MM.1S (cell line): ENCODE measurements at regions not wholly inside any gene's neighbourhood (a gene's known extent, or its start where the extent isn't known, plus 50 kb on each side); places are given as distances from the start of the nearest gene placed in this dataset.

Experiments used
- DNase-seq: peaks from one replicate; pipeline ENCODE4 v3.0.0-alpha.2; 2015
- H2AFZ ChIP-seq: fragments of 300-600 bp; sonication (generic); 2 replicates; pipeline ENCODE4 v1.6.0; 2016; ENCODE audit warnings: antibody characterized with exemption, low read length
- H3F3A ChIP-seq: fragments of 300-600 bp; sonication (generic); 2 replicates; pipeline ENCODE4 v1.6.1; 2016; ENCODE audit warnings: mild to moderate bottlenecking, antibody characterized with exemption, low read length, moderate library complexity, mixed read lengths; ENCODE audit not compliant: insufficient read depth
- H3K27ac ChIP-seq: fragments of 300-600 bp; sonication (generic); 2 replicates; pipeline ENCODE4 v1.5.1; 2016; ENCODE audit warnings: mild to moderate bottlenecking, low read length
- H3K27me3 ChIP-seq: fragments of 300-600 bp; sonication (generic); replicated peaks from 2 replicates; pipeline ENCODE4 v1.6.0; 2016; ENCODE audit warnings: low read length; ENCODE audit not compliant: insufficient read depth
- H3K36me3 ChIP-seq: fragments of 300-600 bp; sonication (generic); replicated peaks from 2 replicates; pipeline ENCODE4 v1.6.1; 2016; ENCODE audit warnings: mild to moderate bottlenecking, low read length, mixed read lengths; ENCODE audit not compliant: insufficient read depth
- H3K4me1 ChIP-seq: fragments of 300-600 bp; sonication (generic); 2 replicates; pipeline ENCODE4 v1.6.1; 2016; ENCODE audit warnings: low read length, mixed read lengths
- H3K4me2 ChIP-seq: fragments of 300-600 bp; sonication (generic); 2 replicates; pipeline ENCODE4 v1.6.0; 2016; ENCODE audit warnings: low read depth, low read length
- H3K4me3 ChIP-seq: fragments of 300-600 bp; sonication (generic); 2 replicates; pipeline ENCODE4 v1.5.1; 2016; ENCODE audit warnings: low read length, mixed read lengths
- H3K79me2 ChIP-seq: fragments of 300-600 bp; sonication (generic); 2 replicates; pipeline ENCODE4 v1.6.1; 2016; ENCODE audit warnings: mixed run types, low read length, mixed read lengths
- H3K9ac ChIP-seq: fragments of 300-600 bp; sonication (generic); 2 replicates; pipeline ENCODE4 v1.6.1; 2016; ENCODE audit warnings: low read length, mixed read lengths
- H3K9me2 ChIP-seq: fragments of 300-600 bp; sonication (generic); replicated peaks from 2 replicates; pipeline ENCODE4 v1.6.1; 2016; ENCODE audit warnings: mild to moderate bottlenecking, low read length, mixed read lengths; ENCODE audit not compliant: insufficient read depth
- H3K9me3 ChIP-seq: fragments of 300-600 bp; sonication (generic); replicated peaks from 2 replicates; pipeline ENCODE4 v1.6.1; 2016; ENCODE audit warnings: mild to moderate bottlenecking, low read length, mixed read lengths; ENCODE audit not compliant: insufficient read depth
- H4K20me1 ChIP-seq: fragments of 300-600 bp; sonication (generic); 2 replicates; pipeline ENCODE4 v1.6.1; 2016; ENCODE audit warnings: mild to moderate bottlenecking, low read length, moderate library complexity, mixed read lengths; ENCODE audit not compliant: insufficient read depth
- CTCF ChIP-seq: fragments of 300-600 bp; sonication (generic); IDR thresholded peaks from 2 replicates; pipeline ENCODE4 v1.5.1; 2016; ENCODE audit warnings: antibody characterized with exemption, low read length, mixed read lengths
- EZH2 ChIP-seq: fragments of 300-600 bp; sonication (generic); optimal IDR thresholded peaks from 2 replicates; pipeline ENCODE3; 2017; ENCODE audit warnings: low read depth, mild to moderate bottlenecking, antibody characterized with exemption, low read length, mixed read lengths
- EZH2phosphoT487 ChIP-seq: fragments of 300-600 bp; sonication (generic); IDR thresholded peaks from 2 replicates; pipeline ENCODE4 v1.6.1; 2018; ENCODE audit warnings: antibody characterized with exemption, low read length

DNA sequence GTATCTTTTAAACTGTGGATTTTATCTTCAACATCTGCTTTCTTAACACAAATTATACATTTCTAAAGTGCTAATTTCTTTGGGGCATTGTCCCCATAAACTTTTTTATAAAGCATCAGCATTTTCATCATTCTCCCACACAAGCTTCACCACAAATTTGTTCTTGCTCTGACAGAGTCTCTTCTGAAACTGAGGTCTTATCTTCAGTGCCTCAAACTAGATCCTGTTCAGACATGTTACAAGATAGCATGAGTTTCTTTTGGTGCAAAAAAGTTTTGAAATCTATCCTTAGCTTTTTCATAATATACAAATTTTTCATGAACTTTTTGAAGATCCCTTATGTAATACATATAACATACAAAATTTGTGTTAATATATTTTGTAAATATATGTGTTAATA, 346.6 kb downstream of the IPMK start:
- Histone ChIP-seq H3K9me2 (no peaks in the 10 kb centered on the region), H3K4me1 (peaks cover 16% of the 10 kb centered on the region), H2AFZ (peak overlapping the region; percentile 21), H3K27me3 (no peaks in the 10 kb centered on the region), H3K4me3 (no peak overlapping the region), H3K27ac (peak overlapping the region; percentile 47; the same call in 1 of the 2 replicates), H3K36me3 (no peaks in the 10 kb centered on the region), H4K20me1 (no peaks in the 10 kb centered on the region), H3F3A (peaks cover 14% of the 10 kb centered on the region), H3K9me3 (no peaks in the 10 kb centered on the region), H3K4me2 (peak overlapping the region; percentile 27), H3K79me2 (no peaks in the 10 kb centered on the region), H3K9ac (no peak overlapping the region)
- peak; percentile 65 for DNase-seq
- TF ChIP-seq EZH2 (no peak), EZH2phosphoT487 (no peak), CTCF (no peak)

GRCh38 chr10:57919864-57920263, 347.8 kb downstream of the IPMK start:
- Histone ChIP-seq H2AFZ (no peak overlapping the region), H3F3A (peaks cover 13% of the 10 kb centered on the region), H3K9me3 (no peaks in the 10 kb centered on the region), H3K4me1 (peaks cover 19% of the 10 kb centered on the region), H3K9me2 (no peaks in the 10 kb centered on the region), H3K36me3 (no peaks in the 10 kb centered on the region), H4K20me1 (no peaks in the 10 kb centered on the region), H3K27me3 (no peaks in the 10 kb centered on the region), H3K79me2 (no peaks in the 10 kb centered on the region), H3K4me3 (no peak overlapping the region), H3K9ac (no peak overlapping the region), H3K27ac (no peak overlapping the region), H3K4me2 (no peak overlapping the region)
- no peak for TF ChIP-seq EZH2phosphoT487
- TF ChIP-seq EZH2 = no peak
- no peak for TF ChIP-seq CTCF
- no peak for DNase-seq

GRCh38 chr10:57917019-57917418, 350.7 kb downstream of the IPMK start:
- TF ChIP-seq EZH2phosphoT487 = no peak
- no peak for TF ChIP-seq CTCF
- no peak for TF ChIP-seq EZH2
- Histone ChIP-seq H3K27ac (no peak overlapping the region), H3K36me3 (no peaks in the 10 kb centered on the region), H3K4me3 (no peak overlapping the region), H3K4me2 (no peak overlapping the region), H2AFZ (no peak overlapping the region), H3K79me2 (no peaks in the 10 kb centered on the region), H3K27me3 (no peaks in the 10 kb centered on the region), H3K9me3 (no peaks in the 10 kb centered on the region), H3F3A (peaks cover 10% of the 10 kb centered on the region), H3K9me2 (no peaks in the 10 kb centered on the region), H3K4me1 (peaks cover 15% of the 10 kb centered on the region), H3K9ac (no peak overlapping the region), H4K20me1 (no peaks in the 10 kb centered on the region)
- no peak for DNase-seq
